Vagina (tissue), 2 donors: ENCODE measurements at regions not wholly inside any gene's neighbourhood (a gene's known extent, or its start where the extent isn't known, plus 50 kb on each side); places are given as distances from the start of the nearest gene placed in this dataset.

ENCODE experiments used
- DNase-seq, 2 donors: peaks; one replicate each; pipeline ENCODE4 v3.0.0-alpha.2; 2017; ENCODE audit errors: extremely low spot score in 2 of 2
- H3K27ac ChIP-seq: fragments of 200-600 bp; sonication (generic); one replicate; pipeline ENCODE4 v1.5.1; 2019
- H3K27me3 ChIP-seq: fragments of 200-600 bp; sonication (generic); one replicate; pipeline ENCODE4 v1.5.1; 2019
- H3K36me3 ChIP-seq, 2 donors: fragments of 200-600 bp; sonication (generic); one replicate each; pipeline ENCODE4 v1.5.1; 2017 to 2019
- H3K4me1 ChIP-seq: fragments of 200-600 bp; sonication (generic); one replicate; pipeline ENCODE4 v1.5.1; 2019
- H3K4me3 ChIP-seq, 2 donors: fragments of 200-600 bp; sonication (generic); 1 replicate in 1 of 2; 2 replicates in 1 of 2; pipeline ENCODE4 v1.5.1; 2016 to 2019
- H3K9me3 ChIP-seq: fragments of 200-600 bp; sonication (generic); one replicate; pipeline ENCODE4 v1.5.1; 2019
- CTCF ChIP-seq, 3 experiments: fragments of 450-650 bp in 2 of 3; fragments of 200-600 bp in 1 of 3; sonication (generic) in 1 of 3; IDR thresholded peaks; one replicate each; pipeline ENCODE4 v1.5.1; 2017 to 2019; ENCODE audit warnings: antibody characterized with exemption in 3 of 3, mild to moderate bottlenecking in 2 of 3, moderate library complexity in 2 of 3
- POLR2A ChIP-seq, 2 donors: fragments of 450-650 bp; IDR thresholded peaks; one replicate each; pipeline ENCODE4 v1.6.1; 2017; ENCODE audit warnings: antibody characterized with exemption in 2 of 2, mild to moderate bottlenecking in 2 of 2, moderate library complexity in 2 of 2
- POLR2AphosphoS5 ChIP-seq, 2 donors: sonication (generic); formaldehyde crosslinking; IDR thresholded peaks; one replicate each; pipeline ENCODE4 v1.9.0; 2017; ENCODE audit warnings: antibody characterized with exemption in 2 of 2, mild to moderate bottlenecking in 2 of 2, low read depth in 1 of 2; ENCODE audit not compliant: insufficient read depth in 1 of 2
- intact Hi-C: fragments of 100-400 bp; cut with DNase I; formaldehyde crosslinking; loops from one replicate; pipeline ENCODE4 v1.15.1; 2023

- no peaks in the 10 kb centered on the region for H3K27me3 ChIP-seq
- H3K9me3 ChIP-seq, result no peaks in the 10 kb centered on the region
- no peaks in the 10 kb centered on the region for H3K4me1 ChIP-seq
- H3K27ac ChIP-seq, result no peak overlapping the region
- no peaks in the 10 kb centered on the region for H3K36me3 ChIP-seq
- DNase-seq, result no peak
- intact Hi-C loops, result no loop called here
- no peak overlapping the region for H3K4me3 ChIP-seq
- TF ChIP-seq POLR2AphosphoS5 (IDR thresholded peaks at IDR 0.05; ENCODE audit: insufficient read depth in 1 of 2, low read depth in 1 of 2) (no peak), CTCF (IDR thresholded peaks at IDR 0.05) (no peak), POLR2A (IDR thresholded peaks at IDR 0.05) (no peak)
Measured at GRCh38 chr4:137627739-137628460, 95.6 kb upstream of the PCDH18 start.

- Histone ChIP-seq H3K4me3 (no peak overlapping the region), H3K27me3 (no peaks in the 10 kb centered on the region), H3K36me3 (no peaks in the 10 kb centered on the region), H3K27ac (no peak overlapping the region), H3K4me1 (no peaks in the 10 kb centered on the region), H3K9me3 (no peaks in the 10 kb centered on the region)
- intact Hi-C loops, result no loop called here
- no peak for DNase-seq
- TF ChIP-seq POLR2AphosphoS5 (IDR thresholded peaks at IDR 0.05; ENCODE audit: insufficient read depth in 1 of 2, low read depth in 1 of 2) (no peak), POLR2A (IDR thresholded peaks at IDR 0.05) (no peak), CTCF (IDR thresholded peaks at IDR 0.05) (no peak)
Measured at GRCh38 chr4:137626942-137627738, 94.8 kb upstream of the PCDH18 start.

GRCh38 chr4:137623013-137623412 lies 90.7 kb upstream of the PCDH18 start:
- H3K9me3 ChIP-seq, result no peaks in the 10 kb centered on the region
- no peak overlapping the region for H3K27ac ChIP-seq
- intact Hi-C loops, result no loop called here
- H3K36me3 ChIP-seq, result no peaks in the 10 kb centered on the region
- TF ChIP-seq POLR2AphosphoS5 (IDR thresholded peaks at IDR 0.05; ENCODE audit: insufficient read depth in 1 of 2, low read depth in 1 of 2) (no peak), CTCF (IDR thresholded peaks at IDR 0.05) (no peak), POLR2A (IDR thresholded peaks at IDR 0.05) (no peak)
- no peak overlapping the region for H3K4me3 ChIP-seq
- H3K4me1 ChIP-seq, result no peaks in the 10 kb centered on the region
- H3K27me3 ChIP-seq, result no peaks in the 10 kb centered on the region
- DNase-seq, result no peak

- DNase-seq, result no peak
- TF ChIP-seq POLR2A (IDR thresholded peaks at IDR 0.05) (no peak), CTCF (IDR thresholded peaks at IDR 0.05) (no peak), POLR2AphosphoS5 (IDR thresholded peaks at IDR 0.05; ENCODE audit: insufficient read depth in 1 of 2, low read depth in 1 of 2) (no peak)
- H3K4me3 ChIP-seq, result no peak overlapping the region
- intact Hi-C loops, result no loop called here
- no peak overlapping the region for H3K27ac ChIP-seq
- H3K27me3 ChIP-seq, result no peaks in the 10 kb centered on the region
- H3K9me3 ChIP-seq, result no peaks in the 10 kb centered on the region
- H3K36me3 ChIP-seq, result no peaks in the 10 kb centered on the region
- H3K4me1 ChIP-seq, result no peaks in the 10 kb centered on the region
Measured at GRCh38 chr4:137621056-137621455, 88.8 kb upstream of the PCDH18 start.

GRCh38 chr4:137614491-137614890 lies 82.2 kb upstream of the PCDH18 start:
- Histone ChIP-seq H3K4me3 (no peak overlapping the region), H3K9me3 (no peaks in the 10 kb centered on the region), H3K4me1 (no peaks in the 10 kb centered on the region), H3K27me3 (no peaks in the 10 kb centered on the region), H3K36me3 (no peaks in the 10 kb centered on the region), H3K27ac (no peak overlapping the region)
- intact Hi-C loops, result no loop called here
- no peak for DNase-seq
- TF ChIP-seq CTCF (IDR thresholded peaks at IDR 0.05), result no peak
- no peak for TF ChIP-seq POLR2AphosphoS5 (IDR thresholded peaks at IDR 0.05; ENCODE audit: insufficient read depth in 1 of 2, low read depth in 1 of 2)
- no peak for TF ChIP-seq POLR2A (IDR thresholded peaks at IDR 0.05)
